Upper lobe of left lung (tissue), 4 donors: ENCODE measurements at regions not wholly inside any gene's neighbourhood (a gene's known extent, or its start where the extent isn't known, plus 50 kb on each side); places are given as distances from the start of the nearest gene placed in this dataset.

Experiments
- POLR2A ChIP-seq, 4 donors: fragments of 450-650 bp; IDR thresholded peaks; one replicate each; pipeline ENCODE4 v1.5.1; 2016 to 2017; ENCODE audit warnings: antibody characterized with exemption in 4 of 4, mild to moderate bottlenecking in 2 of 4
- POLR2AphosphoS5 ChIP-seq, 2 donors: sonication (generic); formaldehyde crosslinking; IDR thresholded peaks; one replicate each; pipeline ENCODE4 v1.5.1; 2017; ENCODE audit warnings: antibody characterized with exemption in 2 of 2
- TF ChIP-seq, protein P1 (sequence below), 6 experiments: fragments of 450-650 bp in 4 of 6; fragments of 200-600 bp in 2 of 6; sonication (generic) in 2 of 6; IDR thresholded peaks; one replicate each; pipeline ENCODE4 v1.5.1; 2016 to 2019; ENCODE audit warnings: antibody characterized with exemption in 6 of 6

DNA sequence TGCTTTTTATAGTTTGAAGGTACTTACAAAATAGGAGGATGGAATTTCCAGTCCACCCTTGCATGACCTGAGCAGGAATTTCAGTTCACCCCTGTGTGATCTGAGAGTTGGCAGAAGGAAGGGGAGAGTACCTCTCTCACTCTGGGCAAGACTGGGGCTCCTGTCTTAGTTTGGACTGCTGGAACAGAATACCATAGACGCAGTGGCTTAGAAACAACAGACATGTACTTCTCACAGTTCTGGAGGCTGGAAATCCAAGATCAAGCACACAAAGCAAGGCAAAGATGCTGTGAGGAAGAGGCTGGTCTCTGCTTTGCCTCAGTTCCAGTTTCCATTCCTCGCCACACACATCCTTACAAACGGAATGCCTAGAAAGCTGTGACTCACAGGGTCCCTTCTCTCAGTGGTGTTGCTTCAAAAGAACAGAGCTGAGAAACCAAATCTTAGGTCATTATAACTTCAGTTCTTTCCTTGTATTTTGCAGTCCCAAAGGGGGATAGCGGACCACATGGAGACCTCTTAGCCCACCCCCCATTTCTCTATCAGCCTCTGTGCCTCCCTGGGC, 108.8 kb upstream of the HAAO start:
- TF ChIP-seq, protein P1, sequence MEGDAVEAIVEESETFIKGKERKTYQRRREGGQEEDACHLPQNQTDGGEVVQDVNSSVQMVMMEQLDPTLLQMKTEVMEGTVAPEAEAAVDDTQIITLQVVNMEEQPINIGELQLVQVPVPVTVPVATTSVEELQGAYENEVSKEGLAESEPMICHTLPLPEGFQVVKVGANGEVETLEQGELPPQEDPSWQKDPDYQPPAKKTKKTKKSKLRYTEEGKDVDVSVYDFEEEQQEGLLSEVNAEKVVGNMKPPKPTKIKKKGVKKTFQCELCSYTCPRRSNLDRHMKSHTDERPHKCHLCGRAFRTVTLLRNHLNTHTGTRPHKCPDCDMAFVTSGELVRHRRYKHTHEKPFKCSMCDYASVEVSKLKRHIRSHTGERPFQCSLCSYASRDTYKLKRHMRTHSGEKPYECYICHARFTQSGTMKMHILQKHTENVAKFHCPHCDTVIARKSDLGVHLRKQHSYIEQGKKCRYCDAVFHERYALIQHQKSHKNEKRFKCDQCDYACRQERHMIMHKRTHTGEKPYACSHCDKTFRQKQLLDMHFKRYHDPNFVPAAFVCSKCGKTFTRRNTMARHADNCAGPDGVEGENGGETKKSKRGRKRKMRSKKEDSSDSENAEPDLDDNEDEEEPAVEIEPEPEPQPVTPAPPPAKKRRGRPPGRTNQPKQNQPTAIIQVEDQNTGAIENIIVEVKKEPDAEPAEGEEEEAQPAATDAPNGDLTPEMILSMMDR (IDR thresholded peaks at IDR 0.05): no peak
- TF ChIP-seq POLR2AphosphoS5 (IDR thresholded peaks at IDR 0.05) (no peak), POLR2A (IDR thresholded peaks at IDR 0.05) (no peak)
